Spinal cord (tissue), 9 donors: ENCODE measurements at regions not wholly inside any gene's neighbourhood (a gene's known extent, or its start where the extent isn't known, plus 50 kb on each side); places are given as distances from the start of the nearest gene placed in this dataset.

Experiments used
- DNase-seq, 6 donors: peaks; one replicate each; pipeline versions ENCODE4 v3.0.0 to v3.0.0-alpha.2; 2013 to 2015; ENCODE audit warnings: low spot score in 6 of 6, low read depth in 4 of 6
- H3K27ac ChIP-seq: one replicate; pipeline ENCODE4 v1.5.1; 2013; ENCODE audit warnings: low read depth, low read length, control low read depth
- H3K27me3 ChIP-seq: one replicate; pipeline ENCODE4 v1.6.1; 2013; ENCODE audit warnings: low read length; ENCODE audit not compliant: control insufficient read depth, insufficient read depth
- H3K36me3 ChIP-seq: one replicate; pipeline ENCODE4 v1.6.1; 2013; ENCODE audit warnings: low read length; ENCODE audit not compliant: control insufficient read depth, insufficient read depth
- H3K4me1 ChIP-seq: one replicate; pipeline ENCODE4 v1.6.1; 2013; ENCODE audit warnings: low read length; ENCODE audit not compliant: control insufficient read depth, insufficient read depth
- H3K4me3 ChIP-seq: one replicate; pipeline ENCODE4 v1.5.1; 2013; ENCODE audit warnings: low read depth, low read length, control low read depth
- H3K9me3 ChIP-seq: one replicate; pipeline ENCODE4 v1.6.1; 2013; ENCODE audit warnings: low read length; ENCODE audit not compliant: control insufficient read depth, insufficient read depth
- WGBS: methylation state at CpG from one replicate; pipeline ENCODE4 v1.1.5; 2013; ENCODE audit warnings: missing lambda C conversion rate; ENCODE audit not compliant: insufficient coverage; 5-methylcytosine and 5-hydroxymethylcytosine counted together
- donor health status: healthy.

GRCh38 chr4:187232796-187233195, 509.1 kb upstream of the FAT1 start:
- H3K4me1 ChIP-seq, result peaks cover 6% of the 10 kb centered on the region
- no peaks in the 10 kb centered on the region for H3K36me3 ChIP-seq
- no peak for DNase-seq
- 100% methylated on average over 2 of the region's 2 CpGs for WGBS
- no peaks in the 10 kb centered on the region for H3K27me3 ChIP-seq
- no peak overlapping the region for H3K4me3 ChIP-seq
- no peak overlapping the region for H3K27ac ChIP-seq
- no peaks in the 10 kb centered on the region for H3K9me3 ChIP-seq

GRCh38 chr4:187235456-187236170, 512.0 kb upstream of the FAT1 start:
- Histone ChIP-seq H3K36me3 (no peaks in the 10 kb centered on the region), H3K4me3 (no peak overlapping the region), H3K4me1 (peaks cover 6% of the 10 kb centered on the region), H3K27ac (no peak overlapping the region), H3K27me3 (no peaks in the 10 kb centered on the region), H3K9me3 (no peaks in the 10 kb centered on the region)
- peak in 5 of 6 donors; percentile 36 to 85 (median 44) for DNase-seq
- WGBS, result 30% methylated on average over 13 of the region's 16 CpGs

GRCh38 chr4:187236209-187236890, 512.7 kb upstream of the FAT1 start:
- DNase-seq, result peak in 4 of 6 donors; percentile 17 to 92 (median 34)
- no peaks in the 10 kb centered on the region for H3K9me3 ChIP-seq
- H3K4me1 ChIP-seq, result peaks cover 6% of the 10 kb centered on the region
- WGBS, result no CpG with 5 or more reads among the region's 4 CpGs
- no peak overlapping the region for H3K4me3 ChIP-seq
- no peaks in the 10 kb centered on the region for H3K27me3 ChIP-seq
- no peaks in the 10 kb centered on the region for H3K36me3 ChIP-seq
- H3K27ac ChIP-seq, result no peak overlapping the region

GRCh38 chr4:187238646-187239045, 515.0 kb upstream of the FAT1 start:
- Histone ChIP-seq H3K36me3 (no peaks in the 10 kb centered on the region), H3K9me3 (no peaks in the 10 kb centered on the region), H3K4me1 (peaks cover 6% of the 10 kb centered on the region), H3K27me3 (no peaks in the 10 kb centered on the region), H3K4me3 (no peak overlapping the region), H3K27ac (no peak overlapping the region)
- no peak for DNase-seq

- WGBS, result no CpG with 5 or more reads among the region's 4 CpGs
- H3K36me3 ChIP-seq, result no peaks in the 10 kb centered on the region
- no peaks in the 10 kb centered on the region for H3K4me1 ChIP-seq
- H3K27ac ChIP-seq, result no peak overlapping the region
- no peaks in the 10 kb centered on the region for H3K9me3 ChIP-seq
- H3K4me3 ChIP-seq, result no peak overlapping the region
- no peaks in the 10 kb centered on the region for H3K27me3 ChIP-seq
- DNase-seq, result no peak
Measured at GRCh38 chr4:187251896-187252295, 528.2 kb upstream of the FAT1 start.

GRCh38 chr4:187256897-187257296, 533.2 kb upstream of the FAT1 start:
- Histone ChIP-seq H3K27ac (no peak overlapping the region), H3K27me3 (no peaks in the 10 kb centered on the region), H3K4me3 (no peak overlapping the region), H3K4me1 (no peaks in the 10 kb centered on the region), H3K9me3 (no peaks in the 10 kb centered on the region), H3K36me3 (no peaks in the 10 kb centered on the region)
- no peak for DNase-seq
- WGBS, result 60% methylated on average over 5 of the region's 6 CpGs

- H3K9me3 ChIP-seq, result no peaks in the 10 kb centered on the region
- no peaks in the 10 kb centered on the region for H3K27me3 ChIP-seq
- H3K4me3 ChIP-seq, result no peak overlapping the region
- no peak overlapping the region for H3K27ac ChIP-seq
- H3K36me3 ChIP-seq, result no peaks in the 10 kb centered on the region
- WGBS, result no CpG with 5 or more reads among the region's 7 CpGs
- no peaks in the 10 kb centered on the region for H3K4me1 ChIP-seq
- peak in 1 of 6 donors; percentile 73 for DNase-seq
Measured at GRCh38 chr4:187258651-187259401, 535.2 kb upstream of the FAT1 start.

- DNase-seq, result no peak
- Histone ChIP-seq H3K27me3 (no peaks in the 10 kb centered on the region), H3K4me3 (no peak overlapping the region), H3K9me3 (no peaks in the 10 kb centered on the region), H3K4me1 (no peaks in the 10 kb centered on the region), H3K27ac (no peak overlapping the region), H3K36me3 (no peaks in the 10 kb centered on the region)
- WGBS, result no CpG with 5 or more reads among the region's 2 CpGs
Measured at GRCh38 chr4:187268940-187269339, 545.3 kb upstream of the FAT1 start.

- H3K4me1 ChIP-seq, result no peaks in the 10 kb centered on the region
- no peak overlapping the region for H3K27ac ChIP-seq
- no peaks in the 10 kb centered on the region for H3K27me3 ChIP-seq
- DNase-seq, result no peak
- no peaks in the 10 kb centered on the region for H3K9me3 ChIP-seq
- no peak overlapping the region for H3K4me3 ChIP-seq
- no peaks in the 10 kb centered on the region for H3K36me3 ChIP-seq
- no CpG with 5 or more reads among the region's 3 CpGs for WGBS
Measured at GRCh38 chr4:187270154-187270553, 546.5 kb upstream of the FAT1 start.
